HG02588 (cell line): ENCODE measurements at regions not wholly inside any gene's neighbourhood (a gene's known extent, or its start where the extent isn't known, plus 50 kb on each side); places are given as distances from the start of the nearest gene placed in this dataset.

Experiments
- ATAC-seq: cut with Tn5 transposase; IDR thresholded peaks from one replicate; pipeline ENCODE4 v1.9.1; 2021; ENCODE audit warnings: mild to moderate bottlenecking, moderate library complexity; ENCODE audit not compliant: unreplicated experiment

DNA sequence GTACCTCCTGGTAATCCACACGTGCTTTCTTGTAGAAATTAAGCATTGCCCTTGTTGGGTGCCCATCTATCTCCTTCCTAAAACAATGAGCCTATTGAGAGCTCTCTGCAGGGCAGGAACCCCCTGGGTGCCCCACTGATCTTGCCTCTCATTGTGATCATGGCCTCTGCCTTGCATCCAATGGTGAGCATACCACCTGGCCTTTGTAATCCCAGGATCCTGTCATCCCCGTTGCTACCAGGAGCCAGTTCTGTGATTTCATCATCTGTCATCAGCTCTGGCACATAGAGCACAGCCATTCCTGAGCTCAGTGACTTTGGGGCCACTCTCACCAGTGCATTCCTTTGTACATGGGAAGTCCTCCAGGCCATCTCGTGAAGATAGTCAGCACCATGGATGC lies 381.0 kb upstream of the ID2 start:
- ATAC-seq, result no peak

GRCh38 chr2:8303322-8303832 lies 378.5 kb upstream of the ID2 start:
- ATAC-seq, result peak; percentile 74

DNA sequence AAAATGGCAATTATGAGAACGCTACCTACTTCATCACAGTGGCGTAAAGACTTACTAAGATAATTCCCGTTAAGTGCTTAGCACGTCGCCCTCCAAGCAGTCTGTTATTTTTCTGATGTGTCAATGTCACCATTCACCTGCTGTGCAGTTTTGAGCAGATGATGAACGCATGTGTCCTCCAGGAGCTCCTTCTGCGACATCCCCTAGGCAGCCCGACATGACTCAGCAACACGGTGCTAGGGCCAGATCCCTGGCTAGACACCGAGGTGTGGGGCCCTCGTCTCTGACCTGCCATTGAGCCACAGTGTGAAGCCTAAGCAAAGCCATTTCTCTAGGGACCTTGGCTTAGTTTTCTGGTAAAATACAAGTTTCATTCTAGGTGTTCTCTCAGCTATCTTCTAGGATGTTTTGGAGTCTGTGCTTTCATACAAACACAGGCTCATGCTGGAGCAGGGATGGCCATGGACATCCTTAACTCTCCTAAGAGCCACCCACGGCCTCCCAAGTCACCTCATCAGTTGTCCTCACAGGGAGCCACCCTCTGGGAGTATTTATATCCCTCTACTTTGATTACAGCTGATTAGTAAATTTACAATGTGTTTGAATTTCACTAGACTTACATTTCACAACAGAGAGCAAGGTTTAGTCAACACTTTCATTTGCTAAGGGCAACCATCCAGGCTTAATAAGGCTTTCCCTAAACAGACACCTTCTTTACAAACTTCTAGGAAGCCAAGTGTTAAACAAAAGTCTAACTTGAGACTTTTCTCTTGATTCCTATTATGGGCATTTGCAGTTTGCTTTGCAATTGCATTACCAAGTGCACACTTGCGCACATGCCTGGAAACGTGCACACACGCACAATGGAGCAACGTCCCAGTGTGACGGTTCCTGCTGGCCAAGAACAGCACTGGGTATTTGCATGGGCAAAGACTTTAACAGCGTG lies 376.8 kb upstream of the ID2 start:
- no peak for ATAC-seq

DNA sequence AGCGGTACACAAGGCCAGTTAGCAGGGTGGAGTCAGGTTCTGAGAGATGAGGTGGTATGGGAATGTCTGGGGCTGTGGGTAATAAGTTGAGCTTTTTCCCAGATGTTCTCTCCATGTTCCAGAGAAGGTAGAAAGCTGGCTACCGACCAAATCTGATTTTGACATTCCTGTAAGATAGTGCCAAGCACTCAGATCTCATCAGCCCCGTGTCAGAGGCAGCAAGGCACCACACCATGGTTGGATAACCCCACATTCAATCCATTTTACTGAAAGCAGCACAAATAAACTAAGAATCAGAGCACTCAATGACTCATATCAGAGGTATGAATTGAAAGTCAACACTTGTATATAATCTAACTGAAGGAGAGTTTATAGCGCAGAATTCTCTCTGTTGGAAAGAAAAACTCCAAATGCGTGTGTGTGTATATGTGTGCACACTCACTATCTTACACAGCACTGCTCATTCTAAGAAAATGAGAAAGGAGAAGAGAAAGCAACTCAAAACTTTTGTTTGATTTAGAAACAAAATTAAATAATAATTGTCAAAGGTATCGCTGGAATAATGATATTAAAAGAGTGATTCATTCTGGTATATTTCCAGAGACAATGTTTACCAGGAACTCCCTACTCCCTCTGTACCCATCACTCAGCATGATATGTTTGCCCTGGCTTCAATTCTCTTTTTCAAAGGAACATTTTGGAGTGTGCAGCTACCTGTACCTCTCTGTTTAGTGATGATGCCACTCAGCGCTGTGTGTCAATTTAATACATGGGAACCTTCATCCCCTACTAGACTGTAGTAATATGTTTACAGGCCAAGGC lies 375.1 kb upstream of the ID2 start:
- ATAC-seq, result no peak

DNA sequence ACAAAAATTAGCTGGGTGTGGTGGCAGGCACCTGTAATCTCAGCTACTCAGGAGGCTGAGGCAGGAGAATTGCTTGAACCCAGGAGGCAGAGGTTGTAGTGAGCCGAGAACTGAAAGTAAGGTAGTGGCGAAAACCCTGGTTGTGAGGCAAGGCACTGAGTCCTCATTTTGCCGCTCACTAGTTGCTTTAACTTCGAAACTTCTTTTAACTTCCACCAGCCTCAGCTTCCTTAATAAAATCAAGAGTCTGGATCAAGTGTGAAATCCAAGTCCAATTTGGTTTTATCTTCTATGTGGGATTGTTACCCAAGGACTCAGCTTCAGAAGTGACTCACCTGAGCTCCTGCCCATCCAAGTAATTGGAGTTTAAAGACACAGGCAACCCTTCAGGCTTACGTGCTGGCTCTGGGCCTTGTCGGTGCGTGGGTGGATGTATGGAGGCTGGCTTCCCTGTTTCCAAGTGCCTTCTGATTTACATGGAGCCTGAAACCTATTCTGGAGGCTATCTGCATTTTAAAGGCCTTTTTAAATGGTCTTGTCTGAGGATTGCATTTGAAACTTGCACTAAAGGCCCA lies 374.2 kb upstream of the ID2 start:
- ATAC-seq, result no peak

DNA sequence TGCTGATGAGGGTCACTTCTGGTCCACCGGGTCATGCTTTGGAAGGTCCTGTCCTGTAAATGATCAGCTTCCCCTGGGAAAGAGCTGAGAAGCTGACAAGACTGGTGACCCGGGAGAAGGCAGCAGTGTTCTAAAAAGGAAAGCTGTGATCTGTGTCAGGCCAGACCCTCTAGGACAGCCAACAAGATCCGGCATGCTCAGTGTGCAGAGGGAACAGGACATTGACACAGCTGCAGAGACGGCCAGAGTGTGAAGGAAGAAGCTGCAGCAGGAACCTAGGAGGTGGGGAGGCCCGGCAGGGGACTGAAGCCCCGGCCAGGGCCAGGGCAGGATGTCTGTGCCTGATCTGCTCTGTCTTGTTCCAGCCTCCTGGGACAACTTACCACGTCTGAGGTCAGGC lies 372.7 kb upstream of the ID2 start:
- no peak for ATAC-seq

GRCh38 chr2:8310557-8311455 lies 371.1 kb upstream of the ID2 start:
- no peak for ATAC-seq

- ATAC-seq, result no peak
Measured at GRCh38 chr2:8312221-8312620, 369.6 kb upstream of the ID2 start.

GRCh38 chr2:8312861-8313830 lies 368.7 kb upstream of the ID2 start:
- ATAC-seq, result peak; percentile 89

GRCh38 chr2:8314063-8314462 lies 367.8 kb upstream of the ID2 start:
- no peak for ATAC-seq

DNA sequence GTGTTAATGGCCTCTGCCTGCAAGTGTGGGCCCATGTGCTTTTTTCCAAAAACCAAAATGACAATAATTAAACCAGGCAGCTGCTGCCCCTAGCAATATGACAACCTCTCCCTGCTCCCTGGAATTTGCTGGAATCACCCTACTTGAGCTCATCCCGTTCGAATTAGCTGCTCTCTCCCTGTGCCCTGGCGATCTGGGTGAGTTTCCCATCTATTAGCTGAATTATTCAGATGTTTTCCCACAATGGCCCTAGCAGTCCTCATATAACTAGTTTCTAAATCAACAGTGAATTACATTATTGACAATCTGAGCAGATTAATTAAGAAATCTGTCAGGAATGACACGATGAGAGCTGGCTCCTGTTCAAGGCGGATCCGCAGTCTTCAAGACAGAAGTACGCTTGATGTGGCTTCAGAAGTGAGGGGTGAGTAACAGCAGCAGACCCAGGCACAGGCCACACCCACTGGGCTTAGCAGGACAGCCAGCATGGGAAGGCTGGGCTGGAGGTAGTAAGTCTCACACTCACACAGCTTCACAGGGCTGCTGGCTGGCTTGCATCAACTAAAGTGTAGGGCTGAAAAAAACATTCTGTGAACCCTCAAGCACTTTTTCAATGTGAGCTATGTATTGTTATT lies 366.2 kb upstream of the ID2 start:
- no peak for ATAC-seq

DNA sequence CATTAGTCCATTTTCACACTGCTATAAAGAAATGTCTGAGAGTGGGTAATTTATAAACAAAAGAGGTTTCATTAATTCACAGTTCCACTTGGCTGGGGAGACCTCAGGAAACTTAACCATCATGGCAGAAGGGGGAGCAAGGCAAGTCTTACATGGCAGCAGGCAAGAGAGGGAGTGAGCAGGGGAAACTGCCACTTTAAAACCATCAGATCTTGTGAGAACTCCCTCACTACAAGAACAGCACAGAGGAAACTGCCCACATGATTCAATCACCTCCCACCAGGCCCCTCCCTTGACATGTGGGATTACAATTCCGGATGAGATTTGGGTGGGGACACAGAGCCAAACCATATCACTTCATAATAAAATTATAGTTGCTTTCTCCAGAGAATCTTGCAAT lies 365.5 kb upstream of the ID2 start:
- no peak for ATAC-seq

GRCh38 chr2:8317418-8317817 lies 364.4 kb upstream of the ID2 start:
- ATAC-seq, result no peak

- no peak for ATAC-seq
Measured at GRCh38 chr2:8319219-8319618, 362.6 kb upstream of the ID2 start.

DNA sequence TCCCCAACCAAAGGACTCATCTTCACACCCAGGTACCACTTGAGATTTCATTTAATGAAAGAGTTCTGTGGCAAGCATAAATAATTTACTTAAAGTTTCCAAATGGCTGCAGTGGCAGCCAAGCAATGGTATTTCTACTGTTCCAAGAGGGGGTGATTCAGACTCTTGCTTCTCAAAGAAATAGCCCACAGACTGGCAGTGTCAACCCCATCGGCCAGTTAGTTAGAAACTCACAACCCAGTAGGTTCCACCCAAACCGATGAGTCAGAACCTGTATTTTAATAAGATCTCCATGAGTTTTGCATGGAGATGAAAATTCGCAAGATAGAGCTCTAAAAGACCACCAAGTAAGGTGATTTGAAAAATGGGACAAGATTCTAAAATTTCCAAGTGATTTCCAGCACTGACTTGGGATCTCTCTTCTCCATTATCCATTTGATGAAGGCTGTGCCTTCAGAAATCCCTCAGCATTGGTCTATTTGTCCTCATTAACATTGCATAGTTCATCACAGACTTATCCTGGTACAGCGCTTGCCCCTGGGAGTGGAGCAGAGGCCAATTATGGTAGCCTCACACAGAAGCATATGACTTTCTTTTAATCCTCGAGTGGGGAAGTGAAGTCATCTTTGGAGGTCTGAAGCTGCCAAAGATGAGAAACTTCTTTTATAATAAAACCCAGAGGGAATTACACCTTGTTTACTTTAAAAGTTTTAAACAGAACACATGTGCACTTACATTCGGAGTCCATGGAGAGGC lies 361.4 kb upstream of the ID2 start:
- no peak for ATAC-seq

GRCh38 chr2:8322634-8323033 lies 359.2 kb upstream of the ID2 start:
- no peak for ATAC-seq

DNA sequence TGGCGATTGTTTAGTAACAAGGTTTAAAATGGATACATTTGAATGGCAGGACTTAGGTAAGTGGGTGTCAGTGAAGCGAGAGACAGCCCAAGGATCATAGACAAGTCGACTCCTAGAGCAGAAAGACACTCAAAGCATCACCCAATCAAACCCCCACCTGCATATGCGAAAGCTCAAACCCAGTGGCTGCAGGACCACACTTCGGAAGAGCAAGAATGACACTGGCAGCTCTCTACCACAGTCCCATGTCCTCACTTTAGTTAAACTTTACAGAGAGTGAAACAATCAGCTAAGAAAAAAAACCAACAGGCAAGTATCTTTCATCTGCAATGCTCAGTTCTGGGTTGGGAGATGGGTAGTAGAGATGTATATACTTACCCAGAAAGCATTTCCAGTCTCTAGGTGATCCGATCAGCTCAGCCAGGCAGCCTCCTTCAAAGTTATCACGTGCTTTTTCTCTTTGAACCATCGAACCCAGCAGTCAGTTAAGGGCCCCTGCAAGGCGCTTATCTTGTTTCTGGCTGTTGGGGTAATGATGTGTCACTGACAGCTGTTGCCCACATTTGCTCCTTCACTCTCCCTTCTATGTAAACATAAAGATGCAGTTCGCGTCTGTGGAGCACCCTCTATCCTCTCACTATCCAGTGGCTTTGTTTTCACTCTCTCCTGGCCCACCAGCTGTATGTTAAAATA lies 357.5 kb upstream of the ID2 start:
- no peak for ATAC-seq
